Coronary artery (tissue), 2 donors: ENCODE measurements at regions not wholly inside any gene's neighbourhood (a gene's known extent, or its start where the extent isn't known, plus 50 kb on each side); places are given as distances from the start of the nearest gene placed in this dataset.
A peak's percentile ranks its signal among the peaks of the same experiment; 100 is the strongest.

Experiments used
- DNase-seq: peaks from one replicate; pipeline ENCODE4 v3.0.0-alpha.2; 2017; ENCODE audit warnings: low spot score
- H3K27ac ChIP-seq, 2 donors: fragments of 200-600 bp; sonication (generic); one replicate each; pipeline ENCODE4 v1.5.1; 2016 to 2019
- H3K4me3 ChIP-seq: fragments of 200-600 bp; sonication (generic); 2 replicates; pipeline ENCODE4 v1.5.1; 2016; ENCODE audit warnings: mild to moderate bottlenecking, moderate library complexity
- TF ChIP-seq, protein P1 (sequence below): fragments of 200-600 bp; sonication (generic); IDR thresholded peaks from one replicate; pipeline ENCODE4 v1.5.1; 2019; ENCODE audit warnings: antibody characterized with exemption

DNA sequence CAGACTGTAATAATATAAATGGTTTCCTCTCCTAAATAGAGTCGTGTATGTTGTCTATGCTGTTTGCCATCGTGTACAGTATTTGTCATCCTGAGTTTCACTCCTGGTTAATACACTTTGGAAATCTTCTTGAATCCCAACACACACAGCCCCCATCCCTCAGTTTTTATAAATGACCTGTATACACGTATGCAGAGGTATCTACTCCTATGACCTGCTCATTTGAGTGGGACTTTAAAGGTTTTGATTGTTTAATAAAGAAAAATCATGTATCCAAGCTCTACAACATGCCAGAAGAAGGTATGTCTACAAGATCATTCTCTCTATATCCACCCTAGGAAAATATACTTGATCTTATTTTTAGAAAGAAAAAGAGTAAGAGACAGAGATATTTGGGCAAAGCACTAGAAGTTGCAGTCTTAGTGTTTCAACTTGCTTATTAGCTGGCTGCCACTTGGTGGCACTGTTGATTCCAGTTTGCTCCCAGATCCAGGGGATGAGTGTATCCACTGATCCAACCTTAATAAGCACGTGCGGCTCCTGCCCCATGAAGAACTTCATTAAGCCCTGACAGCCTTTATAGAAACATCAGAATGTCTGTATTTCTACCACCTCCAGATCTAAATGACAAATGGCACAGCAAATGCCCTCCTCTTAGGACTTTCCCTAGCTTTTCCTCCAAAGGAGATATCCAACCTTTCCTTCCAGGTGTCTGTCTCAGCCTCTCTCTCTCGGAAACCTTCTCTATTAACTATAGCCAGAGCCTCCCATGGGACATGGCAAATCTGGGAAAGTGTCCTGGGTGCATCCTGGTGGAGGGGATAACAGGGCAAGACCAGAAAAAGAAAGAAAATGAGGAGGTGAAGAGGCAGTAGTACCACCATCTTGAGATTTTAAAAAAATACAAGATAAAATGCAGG is 181.6 kb upstream of the NEBL start:
- no peak for DNase-seq
- Histone ChIP-seq H3K27ac (no peak overlapping the region), H3K4me3 (no peak overlapping the region)
- TF ChIP-seq, protein P1, sequence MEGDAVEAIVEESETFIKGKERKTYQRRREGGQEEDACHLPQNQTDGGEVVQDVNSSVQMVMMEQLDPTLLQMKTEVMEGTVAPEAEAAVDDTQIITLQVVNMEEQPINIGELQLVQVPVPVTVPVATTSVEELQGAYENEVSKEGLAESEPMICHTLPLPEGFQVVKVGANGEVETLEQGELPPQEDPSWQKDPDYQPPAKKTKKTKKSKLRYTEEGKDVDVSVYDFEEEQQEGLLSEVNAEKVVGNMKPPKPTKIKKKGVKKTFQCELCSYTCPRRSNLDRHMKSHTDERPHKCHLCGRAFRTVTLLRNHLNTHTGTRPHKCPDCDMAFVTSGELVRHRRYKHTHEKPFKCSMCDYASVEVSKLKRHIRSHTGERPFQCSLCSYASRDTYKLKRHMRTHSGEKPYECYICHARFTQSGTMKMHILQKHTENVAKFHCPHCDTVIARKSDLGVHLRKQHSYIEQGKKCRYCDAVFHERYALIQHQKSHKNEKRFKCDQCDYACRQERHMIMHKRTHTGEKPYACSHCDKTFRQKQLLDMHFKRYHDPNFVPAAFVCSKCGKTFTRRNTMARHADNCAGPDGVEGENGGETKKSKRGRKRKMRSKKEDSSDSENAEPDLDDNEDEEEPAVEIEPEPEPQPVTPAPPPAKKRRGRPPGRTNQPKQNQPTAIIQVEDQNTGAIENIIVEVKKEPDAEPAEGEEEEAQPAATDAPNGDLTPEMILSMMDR = peak; percentile 57

- Histone ChIP-seq H3K27ac (no peak overlapping the region), H3K4me3 (no peak overlapping the region)
- TF ChIP-seq, protein P1 = no peak
Measured at GRCh38 chr10:21077681-21078080, 180.6 kb upstream of the NEBL start.

DNA sequence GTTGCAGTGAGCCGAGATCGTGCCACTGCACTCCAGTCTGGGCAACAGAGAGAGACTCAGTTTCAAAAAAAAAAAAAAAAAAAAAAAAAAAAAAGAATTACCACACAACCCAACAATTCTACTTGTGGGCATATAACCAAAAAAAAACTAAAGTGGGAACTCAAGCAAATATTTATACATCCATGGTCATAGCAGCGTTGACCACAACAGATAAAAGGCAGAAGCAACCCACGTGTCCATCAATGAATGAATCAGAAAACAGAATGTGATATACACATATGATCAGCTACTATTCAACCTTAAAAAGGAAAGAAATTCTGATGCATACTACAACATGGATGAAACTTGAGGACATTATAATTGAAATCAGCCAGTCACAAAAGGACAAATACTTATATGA is 179.3 kb upstream of the NEBL start:
- TF ChIP-seq, protein P1 = no peak
- Histone ChIP-seq H3K27ac (no peak overlapping the region), H3K4me3 (no peak overlapping the region)
- DNase-seq = no peak

More at GRCh38 chr10:21077681-21078080, 180.6 kb upstream of the NEBL start:
- no peak for DNase-seq

GRCh38 chr10:21075880-21076279 is 178.8 kb upstream of the NEBL start:
- DNase-seq = no peak
- TF ChIP-seq, protein P1 = no peak
- Histone ChIP-seq H3K4me3 (no peak overlapping the region), H3K27ac (no peak overlapping the region)

- no peak for DNase-seq
- TF ChIP-seq, protein P1 = no peak
- no peak overlapping the region for H3K27ac ChIP-seq
- H3K4me3 ChIP-seq = no peak overlapping the region
Measured at GRCh38 chr10:21071001-21071673, 174.0 kb upstream of the NEBL start.

DNA sequence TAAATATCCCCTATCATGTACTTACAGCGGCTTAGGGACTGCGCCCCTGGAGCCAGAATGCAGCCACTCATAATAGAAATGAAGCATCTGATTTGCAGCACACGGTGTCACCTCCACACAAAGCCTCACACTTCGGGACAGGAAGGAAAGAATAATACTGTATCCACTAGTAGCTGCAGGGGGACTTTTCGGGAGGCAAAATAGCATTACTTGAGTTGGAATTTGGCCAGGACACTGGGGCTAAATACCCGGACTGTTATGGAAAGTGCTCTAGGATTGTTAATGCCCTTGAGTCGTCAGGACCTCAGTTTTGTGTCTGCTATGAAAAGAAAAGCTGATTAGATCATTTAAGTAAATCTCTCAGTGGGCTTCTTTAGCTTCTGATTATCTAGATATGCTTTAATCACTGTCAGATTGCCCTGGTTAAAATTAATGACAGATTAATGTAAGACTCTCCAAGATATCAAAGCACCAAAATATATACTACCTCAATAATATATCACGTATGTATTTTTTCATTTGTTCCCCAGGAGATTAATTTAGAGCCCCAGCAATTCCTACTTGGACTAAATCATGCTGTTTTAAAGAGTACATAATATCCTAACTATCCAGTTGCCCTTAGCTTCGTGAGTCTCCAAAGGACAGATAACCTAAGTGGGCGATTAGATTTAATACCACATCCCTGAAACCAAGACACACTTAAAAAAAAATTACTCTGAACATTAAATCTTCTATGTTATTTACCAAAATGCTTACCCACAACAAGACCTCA is 173.0 kb upstream of the NEBL start:
- Histone ChIP-seq H3K4me3 (no peak overlapping the region), H3K27ac (no peak overlapping the region)
- no peak for DNase-seq
- TF ChIP-seq, protein P1 = no peak
